ENCODE measurements at regions not wholly inside any gene's neighbourhood (a gene's known extent, or its start where the extent isn't known, plus 50 kb on each side); places are given as distances from the start of the nearest gene placed in this dataset.

GRCh38 chr5:99029172-99029571 is 100.4 kb upstream of the CHD1 start:
- TF ChIP-seq POLR2A (IDR thresholded peaks at IDR 0.05) (no peak), POLR2AphosphoS5 (IDR thresholded peaks at IDR 0.05) (no peak)
